GM12874 (cell line): ENCODE measurements at regions not wholly inside any gene's neighbourhood (a gene's known extent, or its start where the extent isn't known, plus 50 kb on each side); places are given as distances from the start of the nearest gene placed in this dataset.

Experiments
- TF ChIP-seq, protein P1 (sequence below): IDR thresholded peaks from 2 replicates; pipeline ENCODE4 v1.5.1; 2011; ENCODE audit warnings: low read depth, mild to moderate bottlenecking, control low read depth, low read length, moderate library complexity; ENCODE audit not compliant: insufficient read depth

DNA sequence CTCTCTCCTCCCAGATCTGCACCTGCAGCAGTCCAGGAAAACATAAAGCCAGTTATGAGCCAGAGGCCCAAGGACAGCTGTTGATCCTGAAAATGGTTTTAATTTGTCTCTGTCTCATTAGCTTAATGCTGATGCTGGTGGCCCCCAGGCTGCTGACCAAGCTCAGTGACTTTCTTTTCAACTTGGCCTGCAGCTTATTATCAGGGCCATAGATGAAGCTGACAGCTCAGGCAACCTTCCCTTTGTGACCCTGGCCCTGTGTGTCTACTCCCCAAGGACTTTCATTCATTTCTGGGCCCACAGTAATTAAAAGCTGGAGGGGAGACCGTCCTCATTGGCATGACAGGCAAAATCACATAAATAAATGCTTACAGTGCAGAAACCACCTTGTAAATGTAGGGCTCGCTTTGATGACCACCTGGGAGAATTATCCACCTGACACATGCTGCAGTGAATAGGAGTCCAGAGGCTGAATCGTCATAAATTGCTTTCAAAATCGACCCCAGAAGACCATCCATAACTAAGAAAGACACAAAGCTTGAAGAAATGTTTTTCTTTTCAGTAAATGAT is 138.5 kb downstream of the NPY start:
- TF ChIP-seq, protein P1, sequence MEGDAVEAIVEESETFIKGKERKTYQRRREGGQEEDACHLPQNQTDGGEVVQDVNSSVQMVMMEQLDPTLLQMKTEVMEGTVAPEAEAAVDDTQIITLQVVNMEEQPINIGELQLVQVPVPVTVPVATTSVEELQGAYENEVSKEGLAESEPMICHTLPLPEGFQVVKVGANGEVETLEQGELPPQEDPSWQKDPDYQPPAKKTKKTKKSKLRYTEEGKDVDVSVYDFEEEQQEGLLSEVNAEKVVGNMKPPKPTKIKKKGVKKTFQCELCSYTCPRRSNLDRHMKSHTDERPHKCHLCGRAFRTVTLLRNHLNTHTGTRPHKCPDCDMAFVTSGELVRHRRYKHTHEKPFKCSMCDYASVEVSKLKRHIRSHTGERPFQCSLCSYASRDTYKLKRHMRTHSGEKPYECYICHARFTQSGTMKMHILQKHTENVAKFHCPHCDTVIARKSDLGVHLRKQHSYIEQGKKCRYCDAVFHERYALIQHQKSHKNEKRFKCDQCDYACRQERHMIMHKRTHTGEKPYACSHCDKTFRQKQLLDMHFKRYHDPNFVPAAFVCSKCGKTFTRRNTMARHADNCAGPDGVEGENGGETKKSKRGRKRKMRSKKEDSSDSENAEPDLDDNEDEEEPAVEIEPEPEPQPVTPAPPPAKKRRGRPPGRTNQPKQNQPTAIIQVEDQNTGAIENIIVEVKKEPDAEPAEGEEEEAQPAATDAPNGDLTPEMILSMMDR = no peak

DNA sequence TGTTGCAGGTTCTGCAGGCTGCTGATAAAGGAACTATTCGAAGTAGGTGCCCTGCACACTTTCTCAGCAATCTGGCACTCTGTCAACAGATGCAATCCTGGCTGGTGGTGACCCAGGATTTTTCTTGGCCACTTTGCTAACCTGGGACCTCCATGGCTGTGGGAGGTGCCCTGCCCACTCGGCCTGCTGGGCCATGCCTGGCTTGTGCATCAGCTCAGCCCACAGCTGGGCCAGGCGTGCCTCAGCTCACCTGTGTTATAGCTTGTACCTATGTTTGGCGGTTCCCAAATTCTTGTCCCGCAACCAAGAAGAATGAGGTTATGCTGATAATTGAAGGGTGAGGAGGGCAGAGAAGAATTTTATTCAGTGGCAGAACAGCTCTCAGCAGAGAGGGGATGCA is 141.7 kb downstream of the NPY start:
- TF ChIP-seq, protein P1 = no peak

DNA sequence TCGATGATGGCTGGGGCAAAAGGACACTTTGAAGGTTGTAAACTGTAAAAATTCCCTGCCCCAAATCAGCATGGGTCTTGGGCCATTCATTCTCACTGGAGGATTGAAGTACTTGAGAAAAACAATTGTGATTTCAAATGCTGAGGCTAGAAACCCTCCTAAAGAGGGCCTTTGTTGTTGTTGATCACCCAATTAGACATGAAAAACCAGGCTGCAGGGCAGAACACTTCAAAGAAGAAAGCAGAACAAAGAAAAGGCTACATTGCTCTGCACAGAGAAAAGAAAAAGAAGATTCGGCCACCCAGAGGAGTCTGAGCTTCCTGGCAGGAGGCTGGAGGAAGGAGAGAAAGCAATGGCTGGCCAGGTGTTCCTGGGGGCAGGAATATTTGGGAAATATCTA is 143.1 kb downstream of the NPY start:
- TF ChIP-seq, protein P1 = no peak

DNA sequence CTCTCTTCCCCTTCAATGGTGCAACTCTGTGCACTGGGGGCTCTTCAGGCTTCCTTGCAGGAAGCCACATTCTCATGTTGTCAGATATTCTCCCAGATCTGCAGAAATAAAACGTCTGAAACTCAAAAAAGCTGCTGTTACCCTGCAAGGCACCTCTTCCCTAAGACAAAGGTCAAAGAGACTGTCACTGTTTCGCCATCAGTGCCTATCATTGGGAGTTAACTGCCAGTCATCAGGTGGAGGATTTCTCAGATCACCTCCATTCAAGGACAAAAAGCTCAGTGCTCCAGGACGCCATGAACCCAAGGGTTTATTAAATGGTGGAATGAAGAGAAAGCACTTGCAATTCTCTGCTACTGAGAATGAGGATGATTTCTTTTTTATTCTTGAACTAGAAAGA is 144.6 kb upstream of the PALS2 start:
- TF ChIP-seq, protein P1 = no peak

DNA sequence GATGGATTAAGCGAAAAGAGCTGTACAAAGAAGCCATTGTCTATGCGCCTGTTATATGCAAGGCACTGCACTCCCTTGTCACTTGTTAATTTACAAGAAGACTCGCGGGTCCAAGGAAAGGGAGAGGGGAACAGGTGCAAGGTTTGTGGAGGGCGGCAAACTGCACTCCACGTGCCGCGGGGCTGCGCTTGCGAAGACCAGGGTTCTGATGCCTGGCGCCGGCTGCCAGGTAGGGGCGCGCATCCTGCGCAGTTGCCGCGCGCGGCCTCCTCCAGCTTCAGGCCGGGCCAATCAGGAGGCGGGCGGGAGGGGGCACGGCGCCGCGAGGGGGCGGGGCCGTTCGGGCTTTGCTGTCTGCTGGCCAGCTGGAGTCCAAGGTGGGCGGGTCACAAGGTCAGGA is 140.6 kb upstream of the PALS2 start:
- TF ChIP-seq, protein P1 = no peak

DNA sequence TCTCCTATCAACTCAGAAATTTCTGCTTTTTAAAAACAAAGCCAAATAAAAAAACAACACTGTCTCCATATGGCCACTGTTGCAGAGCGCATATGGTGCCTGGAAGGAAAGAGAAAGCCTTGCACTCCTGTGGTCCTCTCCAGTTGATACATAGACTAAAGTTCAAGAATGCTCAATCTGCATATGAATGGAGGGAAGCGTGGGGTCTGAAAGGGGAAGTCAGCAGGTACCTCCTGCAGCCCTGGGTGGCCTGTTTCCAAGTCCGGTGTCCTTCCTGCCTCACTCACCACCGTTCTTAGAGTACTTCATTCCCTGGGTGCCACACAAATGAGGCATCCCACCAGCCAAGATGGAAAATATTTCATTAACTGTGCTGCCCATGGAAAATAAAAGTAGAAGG is 138.3 kb upstream of the PALS2 start:
- TF ChIP-seq, protein P1 = no peak

DNA sequence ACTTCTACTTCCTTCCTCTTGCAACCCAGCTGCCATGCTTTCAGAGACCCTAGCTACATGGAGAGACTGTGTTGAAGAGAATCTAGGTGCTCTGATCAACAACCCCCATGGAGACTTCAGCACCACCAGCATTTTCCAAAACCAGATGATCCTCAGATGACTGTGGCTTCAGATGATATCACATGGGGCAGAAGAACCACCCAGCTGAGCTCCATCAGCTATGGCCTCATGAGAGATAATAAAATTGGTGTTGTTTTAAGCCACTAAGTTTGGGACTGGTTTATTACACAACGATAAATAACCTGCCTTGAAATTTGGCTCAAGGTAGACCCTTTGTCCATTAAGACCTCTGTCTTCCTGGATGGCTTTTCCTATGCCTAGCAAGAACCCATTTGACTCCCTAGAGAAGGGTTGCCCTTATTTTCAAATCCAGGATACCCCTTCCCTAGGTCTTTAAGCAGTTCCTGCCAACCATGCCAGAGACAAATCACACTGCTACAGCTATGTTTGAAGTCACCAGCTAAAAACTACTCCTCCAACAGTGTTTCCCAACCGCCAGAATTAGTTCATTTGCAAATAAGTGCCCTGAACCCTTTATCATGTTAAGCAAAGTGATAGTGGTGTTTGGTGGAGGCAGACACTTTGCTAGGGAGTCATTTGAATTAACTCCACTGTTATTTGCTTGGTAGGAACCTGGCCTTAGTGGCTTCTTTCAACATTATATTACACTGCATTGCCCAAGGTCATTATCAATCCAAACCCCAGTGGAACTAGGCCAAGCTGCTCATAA is 136.9 kb upstream of the PALS2 start:
- TF ChIP-seq, protein P1 = no peak
